Thyroid gland (tissue), 4 donors: ENCODE measurements at regions not wholly inside any gene's neighbourhood (a gene's known extent, or its start where the extent isn't known, plus 50 kb on each side); places are given as distances from the start of the nearest gene placed in this dataset.

Experiments
- DNase-seq, 2 donors: peaks; one replicate each; pipeline ENCODE4 v3.0.0-alpha.2; 2019
- H3K27ac ChIP-seq, 3 donors: fragments of 200-600 bp; sonication (generic); 1 replicate in 2 of 3; 2 replicates in 1 of 3; pipeline ENCODE4 v1.5.1; 2016 to 2019; ENCODE audit warnings: mild to moderate bottlenecking in 1 of 3, moderate library complexity in 1 of 3
- H3K27me3 ChIP-seq: fragments of 200-600 bp; sonication (generic); one replicate; pipeline ENCODE4 v1.5.1; 2019
- H3K36me3 ChIP-seq, 2 donors: fragments of 200-600 bp; sonication (generic); one replicate each; pipeline ENCODE4 v1.5.1; 2016 to 2019
- H3K4me1 ChIP-seq, 2 donors: fragments of 200-600 bp; sonication (generic); one replicate each; pipeline ENCODE4 v1.5.1; 2017 to 2019
- H3K4me3 ChIP-seq, 3 donors: fragments of 200-600 bp; sonication (generic); replicated peaks in 1 of 3; 1 replicate in 2 of 3; 2 replicates in 1 of 3; pipeline ENCODE4 v1.5.1; 2016; ENCODE audit warnings: mild to moderate bottlenecking in 1 of 3
- H3K9me3 ChIP-seq: fragments of 200-600 bp; sonication (generic); one replicate; pipeline ENCODE4 v1.5.1; 2017
- CTCF ChIP-seq, 6 experiments: fragments of 200-600 bp in 3 of 6; fragments of 450-650 bp in 3 of 6; sonication (generic) in 3 of 6; IDR thresholded peaks; one replicate each; pipeline ENCODE4 v1.5.1; 2016 to 2019; ENCODE audit warnings: antibody characterized with exemption in 6 of 6, mild to moderate bottlenecking in 2 of 6, inconsistent platforms in 1 of 6, moderate library complexity in 1 of 6
- POLR2A ChIP-seq, 2 donors: fragments of 450-650 bp; IDR thresholded peaks; one replicate each; pipeline ENCODE4 v1.6.1; 2017; ENCODE audit warnings: antibody characterized with exemption in 2 of 2, mild to moderate bottlenecking in 2 of 2, moderate library complexity in 1 of 2
- WGBS, 2 donors: methylation state at CpG; one replicate each; pipeline ENCODE4 v1.1.5; 2017; 5-methylcytosine and 5-hydroxymethylcytosine counted together
- intact Hi-C: fragments of 100-400 bp; cut with DNase I; formaldehyde crosslinking; loops from one replicate; pipeline ENCODE4 v1.15.1; 2023

- no peak for DNase-seq
- WGBS, 2 donors = 75 to 89% methylated on average over 3 of the region's 3 CpGs
- Histone ChIP-seq H3K4me1 (peaks cover 0 to 6% of the 10 kb centered on the region in 2 donors), H3K4me3 (no peak overlapping the region), H3K9me3 (no peaks in the 10 kb centered on the region), H3K36me3 (no peaks in the 10 kb centered on the region), H3K27me3 (no peaks in the 10 kb centered on the region), H3K27ac (peak overlapping the region in 1 of 3 donors; percentile 76)
- TF ChIP-seq POLR2A (IDR thresholded peaks at IDR 0.05) (no peak), CTCF (IDR thresholded peaks at IDR 0.05) (no peak)
- intact Hi-C loops = no loop called here
Measured at GRCh38 chrX:104427693-104428092, 138.3 kb upstream of the IL1RAPL2 start.

- H3K36me3 ChIP-seq = no peaks in the 10 kb centered on the region
- H3K27ac ChIP-seq = peak overlapping the region in 2 of 3 donors; percentile 59 to 76
- H3K4me1 ChIP-seq = peaks cover 0 to 6% of the 10 kb centered on the region in 2 donors
- no peaks in the 10 kb centered on the region for H3K9me3 ChIP-seq
- WGBS, 2 donors = 54 to 59% methylated on average over 6 of the region's 6 CpGs
- peak; percentile 2 to 3 for DNase-seq
- intact Hi-C loops = no loop called here
- no peaks in the 10 kb centered on the region for H3K27me3 ChIP-seq
- H3K4me3 ChIP-seq = no peak overlapping the region
- TF ChIP-seq CTCF (IDR thresholded peaks at IDR 0.05) = no peak
- no peak for TF ChIP-seq POLR2A (IDR thresholded peaks at IDR 0.05)
Measured at GRCh38 chrX:104427073-104427472, 138.9 kb upstream of the IL1RAPL2 start.

GRCh38 chrX:104420907-104421306 lies 145.1 kb upstream of the IL1RAPL2 start:
- no peaks in the 10 kb centered on the region for H3K36me3 ChIP-seq
- DNase-seq = no peak
- intact Hi-C loops = no loop called here
- H3K27me3 ChIP-seq = no peaks in the 10 kb centered on the region
- no peak overlapping the region for H3K27ac ChIP-seq
- no peak overlapping the region for H3K4me3 ChIP-seq
- TF ChIP-seq CTCF (IDR thresholded peaks at IDR 0.05) (no peak), POLR2A (IDR thresholded peaks at IDR 0.05) (no peak)
- H3K9me3 ChIP-seq = no peaks in the 10 kb centered on the region
- 67 to 81% methylated on average over 4 of the region's 4 CpGs for WGBS, 2 donors
- H3K4me1 ChIP-seq = peaks cover 0 to 1% of the 10 kb centered on the region in 2 donors

- no peaks in the 10 kb centered on the region for H3K9me3 ChIP-seq
- H3K27ac ChIP-seq = no peak overlapping the region
- H3K27me3 ChIP-seq = no peaks in the 10 kb centered on the region
- H3K36me3 ChIP-seq = no peaks in the 10 kb centered on the region
- TF ChIP-seq POLR2A (IDR thresholded peaks at IDR 0.05) (no peak), CTCF (IDR thresholded peaks at IDR 0.05) (no peak)
- H3K4me3 ChIP-seq = no peak overlapping the region
- intact Hi-C loops = no loop called here
- WGBS, 2 donors = 72 to 80% methylated on average over 2 of the region's 2 CpGs
- no peak for DNase-seq
- no peaks in the 10 kb centered on the region for H3K4me1 ChIP-seq
Measured at GRCh38 chrX:104419926-104420325, 146.1 kb upstream of the IL1RAPL2 start.

DNA sequence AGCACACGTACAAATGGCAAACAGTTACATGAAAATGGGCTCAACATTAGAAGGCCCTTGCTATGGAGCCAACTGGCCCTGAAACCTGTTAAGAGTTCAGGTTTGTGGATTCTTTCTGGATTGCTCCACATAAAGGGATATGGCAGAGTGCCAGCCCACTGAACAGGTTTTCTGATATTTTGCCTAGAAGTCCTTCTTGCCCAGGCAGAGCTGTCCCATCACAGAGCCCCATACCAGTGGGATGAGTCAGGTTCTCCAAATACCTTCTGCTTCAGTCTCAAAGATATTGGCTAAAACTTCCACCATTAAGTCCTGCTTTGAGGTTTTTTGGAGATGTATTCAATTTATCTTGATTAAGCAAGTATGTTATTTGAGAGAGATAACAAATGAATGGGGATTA lies 146.8 kb upstream of the IL1RAPL2 start:
- Histone ChIP-seq H3K27me3 (no peaks in the 10 kb centered on the region), H3K36me3 (no peaks in the 10 kb centered on the region), H3K27ac (no peak overlapping the region), H3K4me3 (no peak overlapping the region), H3K4me1 (no peaks in the 10 kb centered on the region), H3K9me3 (no peaks in the 10 kb centered on the region)
- 90 to 94% methylated on average over 1 of the region's 1 CpG for WGBS, 2 donors
- no peak for DNase-seq
- intact Hi-C loops = no loop called here
- TF ChIP-seq CTCF (IDR thresholded peaks at IDR 0.05) (no peak), POLR2A (IDR thresholded peaks at IDR 0.05) (no peak)
